HCT116 (cell line): ENCODE measurements at regions not wholly inside any gene's neighbourhood (a gene's known extent, or its start where the extent isn't known, plus 50 kb on each side); places are given as distances from the start of the nearest gene placed in this dataset.

Source experiments
- EZH2 ChIP-seq: fragments of 200-600 bp; sonication (generic); IDR thresholded peaks from 2 replicates; pipeline ENCODE4 v1.6.1; 2017; ENCODE audit warnings: antibody characterized with exemption, mixed run types
- EZH2phosphoT487 ChIP-seq: fragments of 200-600 bp; IDR thresholded peaks from 2 replicates; pipeline ENCODE4 v1.6.1; 2018; ENCODE audit warnings: antibody characterized with exemption, borderline replicate concordance
- JUND ChIP-seq: IDR thresholded peaks from 2 replicates; pipeline ENCODE4 v1.6.1; 2012
- POLR2A ChIP-seq: IDR thresholded peaks from 2 replicates; pipeline ENCODE4 v1.7.0; 2011; ENCODE audit warnings: borderline replicate concordance; ENCODE audit not compliant: insufficient read depth, insufficient read length; ENCODE audit errors: extremely low read depth
- POLR2AphosphoS5 ChIP-seq: IDR thresholded peaks from 2 replicates; pipeline ENCODE4 v1.6.1; 2011; ENCODE audit warnings: mild to moderate bottlenecking, low read depth, low read length, moderate library complexity
- RAD21 ChIP-seq: IDR thresholded peaks from 2 replicates; pipeline ENCODE4 v1.6.1; 2012; ENCODE audit warnings: low read depth, mild to moderate bottlenecking
- SP1 ChIP-seq: IDR thresholded peaks from 2 replicates; pipeline ENCODE4 v1.6.1; 2012; ENCODE audit warnings: low read depth
- ZFX ChIP-seq: fragments of 450-650 bp; IDR thresholded peaks from 2 replicates; pipeline ENCODE4 v1.6.1; 2017
- TF ChIP-seq, protein P1 (sequence below), 3 experiments: fragments of 200-600 bp in 1 of 3; sonication (generic) in 1 of 3; IDR thresholded peaks in 2 of 3; conservative IDR thresholded peaks in 1 of 3; 2 replicates each; pipeline ENCODE4 v1.5.1; 2012 to 2017; ENCODE audit warnings: low read depth in 2 of 3, low read length in 2 of 3, antibody characterized with exemption in 1 of 3, borderline replicate concordance in 1 of 3, control low read depth in 1 of 3, mild to moderate bottlenecking in 1 of 3, mixed read lengths in 1 of 3, mixed run types in 1 of 3, moderate library complexity in 1 of 3; ENCODE audit not compliant: insufficient read depth in 1 of 3
- TF ChIP-seq, protein P2 (sequence below): IDR thresholded peaks from 2 replicates; pipeline ENCODE4 v1.6.1; 2012
- TF ChIP-seq, protein P3 (sequence below): IDR thresholded peaks from 2 replicates; pipeline ENCODE4 v1.6.1; 2012
- TF ChIP-seq, protein P4 (sequence below): IDR thresholded peaks from 2 replicates; pipeline ENCODE4 v1.6.1; 2012; ENCODE audit warnings: low read depth

DNA sequence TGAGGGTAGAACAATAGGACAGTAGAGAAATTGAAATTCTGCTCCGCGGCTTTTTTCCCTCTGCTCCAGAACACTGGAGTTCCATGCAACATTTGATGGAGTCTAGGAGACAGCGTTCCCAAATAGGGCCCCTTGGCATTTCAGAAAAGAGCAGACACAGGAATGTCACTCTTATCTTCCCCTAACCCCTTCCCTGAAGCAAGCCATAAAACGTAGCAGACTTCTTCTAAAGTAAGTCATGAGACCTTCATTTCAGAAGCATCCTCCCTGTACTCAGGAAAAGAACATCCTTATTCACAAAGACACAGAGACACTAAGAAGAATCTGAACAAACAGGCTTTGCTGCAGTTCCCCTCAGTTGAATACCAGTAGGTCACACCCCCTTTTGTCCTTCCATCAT is 296.1 kb upstream of the SOX9 start:
- TF ChIP-seq, protein P1, sequence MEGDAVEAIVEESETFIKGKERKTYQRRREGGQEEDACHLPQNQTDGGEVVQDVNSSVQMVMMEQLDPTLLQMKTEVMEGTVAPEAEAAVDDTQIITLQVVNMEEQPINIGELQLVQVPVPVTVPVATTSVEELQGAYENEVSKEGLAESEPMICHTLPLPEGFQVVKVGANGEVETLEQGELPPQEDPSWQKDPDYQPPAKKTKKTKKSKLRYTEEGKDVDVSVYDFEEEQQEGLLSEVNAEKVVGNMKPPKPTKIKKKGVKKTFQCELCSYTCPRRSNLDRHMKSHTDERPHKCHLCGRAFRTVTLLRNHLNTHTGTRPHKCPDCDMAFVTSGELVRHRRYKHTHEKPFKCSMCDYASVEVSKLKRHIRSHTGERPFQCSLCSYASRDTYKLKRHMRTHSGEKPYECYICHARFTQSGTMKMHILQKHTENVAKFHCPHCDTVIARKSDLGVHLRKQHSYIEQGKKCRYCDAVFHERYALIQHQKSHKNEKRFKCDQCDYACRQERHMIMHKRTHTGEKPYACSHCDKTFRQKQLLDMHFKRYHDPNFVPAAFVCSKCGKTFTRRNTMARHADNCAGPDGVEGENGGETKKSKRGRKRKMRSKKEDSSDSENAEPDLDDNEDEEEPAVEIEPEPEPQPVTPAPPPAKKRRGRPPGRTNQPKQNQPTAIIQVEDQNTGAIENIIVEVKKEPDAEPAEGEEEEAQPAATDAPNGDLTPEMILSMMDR (IDR thresholded peaks at IDR 0.05 in 2 of 3, conservative IDR thresholded peaks at IDR 0.05 in 1 of 3; ENCODE audit: borderline replicate concordance in 1 of 3, insufficient read depth in 1 of 3, low read depth in 2 of 3, low read length in 2 of 3) = no peak
- TF ChIP-seq POLR2A (no peak), EZH2phosphoT487 (no peak), POLR2AphosphoS5 (no peak), JUND (no peak), RAD21 (no peak), ZFX (no peak), SP1 (no peak), EZH2 (no peak)
- TF ChIP-seq, protein P2, sequence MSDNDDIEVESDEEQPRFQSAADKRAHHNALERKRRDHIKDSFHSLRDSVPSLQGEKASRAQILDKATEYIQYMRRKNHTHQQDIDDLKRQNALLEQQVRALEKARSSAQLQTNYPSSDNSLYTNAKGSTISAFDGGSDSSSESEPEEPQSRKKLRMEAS = no peak
- TF ChIP-seq, protein P3, sequence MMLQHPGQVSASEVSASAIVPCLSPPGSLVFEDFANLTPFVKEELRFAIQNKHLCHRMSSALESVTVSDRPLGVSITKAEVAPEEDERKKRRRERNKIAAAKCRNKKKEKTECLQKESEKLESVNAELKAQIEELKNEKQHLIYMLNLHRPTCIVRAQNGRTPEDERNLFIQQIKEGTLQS = no peak
- TF ChIP-seq, protein P4, sequence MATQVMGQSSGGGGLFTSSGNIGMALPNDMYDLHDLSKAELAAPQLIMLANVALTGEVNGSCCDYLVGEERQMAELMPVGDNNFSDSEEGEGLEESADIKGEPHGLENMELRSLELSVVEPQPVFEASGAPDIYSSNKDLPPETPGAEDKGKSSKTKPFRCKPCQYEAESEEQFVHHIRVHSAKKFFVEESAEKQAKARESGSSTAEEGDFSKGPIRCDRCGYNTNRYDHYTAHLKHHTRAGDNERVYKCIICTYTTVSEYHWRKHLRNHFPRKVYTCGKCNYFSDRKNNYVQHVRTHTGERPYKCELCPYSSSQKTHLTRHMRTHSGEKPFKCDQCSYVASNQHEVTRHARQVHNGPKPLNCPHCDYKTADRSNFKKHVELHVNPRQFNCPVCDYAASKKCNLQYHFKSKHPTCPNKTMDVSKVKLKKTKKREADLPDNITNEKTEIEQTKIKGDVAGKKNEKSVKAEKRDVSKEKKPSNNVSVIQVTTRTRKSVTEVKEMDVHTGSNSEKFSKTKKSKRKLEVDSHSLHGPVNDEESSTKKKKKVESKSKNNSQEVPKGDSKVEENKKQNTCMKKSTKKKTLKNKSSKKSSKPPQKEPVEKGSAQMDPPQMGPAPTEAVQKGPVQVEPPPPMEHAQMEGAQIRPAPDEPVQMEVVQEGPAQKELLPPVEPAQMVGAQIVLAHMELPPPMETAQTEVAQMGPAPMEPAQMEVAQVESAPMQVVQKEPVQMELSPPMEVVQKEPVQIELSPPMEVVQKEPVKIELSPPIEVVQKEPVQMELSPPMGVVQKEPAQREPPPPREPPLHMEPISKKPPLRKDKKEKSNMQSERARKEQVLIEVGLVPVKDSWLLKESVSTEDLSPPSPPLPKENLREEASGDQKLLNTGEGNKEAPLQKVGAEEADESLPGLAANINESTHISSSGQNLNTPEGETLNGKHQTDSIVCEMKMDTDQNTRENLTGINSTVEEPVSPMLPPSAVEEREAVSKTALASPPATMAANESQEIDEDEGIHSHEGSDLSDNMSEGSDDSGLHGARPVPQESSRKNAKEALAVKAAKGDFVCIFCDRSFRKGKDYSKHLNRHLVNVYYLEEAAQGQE = no peak
